GM19099 (cell line): ENCODE measurements at regions not wholly inside any gene's neighbourhood (a gene's known extent, or its start where the extent isn't known, plus 50 kb on each side); places are given as distances from the start of the nearest gene placed in this dataset.

Experiments
- POLR2A ChIP-seq: IDR thresholded peaks from 3 replicates; pipeline ENCODE4 v1.6.1; 2011; ENCODE audit warnings: low read depth; ENCODE audit not compliant: insufficient read length; ENCODE audit errors: extremely low read depth

DNA sequence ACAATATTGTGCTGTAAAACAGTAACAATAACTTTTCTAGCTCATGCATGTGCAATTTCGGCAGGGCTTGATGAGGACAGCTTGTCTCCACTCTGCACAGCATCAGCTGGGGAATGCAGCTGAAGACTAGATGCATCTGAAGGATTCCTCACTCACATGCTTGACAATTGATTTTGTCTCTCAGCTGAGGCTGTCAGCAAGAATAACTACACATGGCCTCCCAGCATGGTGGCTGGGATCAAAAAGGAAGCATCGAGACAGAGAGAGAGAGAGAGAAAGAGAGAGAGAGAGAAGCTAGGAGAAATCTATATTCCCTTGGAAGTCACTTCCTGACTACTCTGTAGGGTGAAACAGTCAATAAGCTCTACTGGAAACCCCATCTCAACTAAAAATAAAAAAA is 487.1 kb downstream of the PLOD2 start:
- TF ChIP-seq POLR2A, result no peak

DNA sequence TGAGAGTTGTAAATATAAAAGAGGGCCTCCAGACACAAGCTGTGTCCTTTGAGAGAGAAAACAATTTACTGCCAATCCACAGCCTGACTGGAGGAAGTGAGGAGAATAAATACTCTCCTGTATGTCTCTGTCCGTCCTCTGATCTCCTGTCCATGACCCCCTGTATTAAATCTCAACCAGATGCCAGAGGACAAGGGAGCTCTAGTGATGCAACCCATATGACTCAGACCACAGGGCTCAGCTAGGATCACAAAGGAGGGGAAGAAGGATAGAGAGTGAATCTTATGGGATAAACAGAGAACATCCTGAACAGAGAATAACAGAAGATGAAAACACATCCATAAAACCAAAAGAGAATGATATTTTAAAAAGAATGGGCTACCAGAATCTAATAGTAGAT is 482.6 kb downstream of the PLOD2 start:
- no peak for TF ChIP-seq POLR2A

DNA sequence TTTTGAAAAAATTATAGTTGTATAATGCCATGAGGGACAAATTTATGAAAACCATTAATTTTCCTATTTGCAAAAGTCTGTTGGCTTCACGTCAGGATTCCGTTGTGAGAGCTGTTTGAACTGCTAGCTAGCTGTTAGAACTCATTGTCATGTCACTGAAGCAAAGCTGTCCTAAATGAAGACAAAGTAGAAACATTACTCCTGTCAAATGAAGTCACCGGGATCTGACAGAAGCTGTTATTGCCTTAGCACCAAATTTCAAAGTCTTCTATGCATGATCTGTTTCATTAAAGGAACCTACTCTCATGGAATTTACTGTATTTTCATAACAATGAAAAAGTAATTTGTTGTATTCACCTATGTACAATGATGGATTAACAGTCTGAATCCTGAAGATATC is 479.8 kb downstream of the PLOD2 start:
- TF ChIP-seq POLR2A, result no peak

DNA sequence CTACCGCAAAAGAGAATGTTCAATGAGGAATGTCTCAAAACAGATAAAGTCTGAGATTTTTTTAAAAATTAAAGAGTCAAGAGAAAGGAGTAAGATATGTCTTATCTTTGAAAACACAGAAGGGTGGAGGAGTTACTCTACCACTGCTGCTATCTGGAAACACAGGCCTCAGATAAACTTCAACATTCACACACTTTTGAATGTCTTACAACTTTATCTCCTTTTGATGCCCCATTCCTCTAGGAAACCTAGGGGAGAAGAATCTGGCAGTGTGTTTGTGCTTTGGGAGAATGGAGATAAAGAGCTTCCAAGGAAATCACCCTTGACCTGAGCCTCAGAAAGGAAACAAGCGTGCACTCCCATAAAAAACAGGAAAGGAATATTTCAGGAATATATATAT is 468.2 kb downstream of the PLOD2 start:
- no peak for TF ChIP-seq POLR2A

DNA sequence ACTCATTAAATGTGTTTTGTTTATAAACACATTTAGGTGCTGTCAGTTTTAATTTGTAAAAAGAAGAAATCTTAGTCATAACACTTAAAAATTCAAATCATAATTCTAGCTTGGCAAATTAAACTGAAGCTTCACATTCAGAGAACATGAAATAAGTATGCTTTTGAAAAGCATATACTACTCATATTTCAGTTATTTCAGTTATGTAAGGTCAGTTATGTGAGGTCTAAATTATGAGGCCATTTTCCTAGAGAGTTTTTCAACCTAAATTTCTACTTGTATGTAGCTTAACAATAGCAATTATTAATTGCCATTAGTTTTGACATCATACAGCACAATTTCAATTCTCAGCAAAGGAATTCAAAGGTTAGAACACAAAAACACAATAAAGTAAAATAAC is 465.0 kb downstream of the PLOD2 start:
- no peak for TF ChIP-seq POLR2A

DNA sequence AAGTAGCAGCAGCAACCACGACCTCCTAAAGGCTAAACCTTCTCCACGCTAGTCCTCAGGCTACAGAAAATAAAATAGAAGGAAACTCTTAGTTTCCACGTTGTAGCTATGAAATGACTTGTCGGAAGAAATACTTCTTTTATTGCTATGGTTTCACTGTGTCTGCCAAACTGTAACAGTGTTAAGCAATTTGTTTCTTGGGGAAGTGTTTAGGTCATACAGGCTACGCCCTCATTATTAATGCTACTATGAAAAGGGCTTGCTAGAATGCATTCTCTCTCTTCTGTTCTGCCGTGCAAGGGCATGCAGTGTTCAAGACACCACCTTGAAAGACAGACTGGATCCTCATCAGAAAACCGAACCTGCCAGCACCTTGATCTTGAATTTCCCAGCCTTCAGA is 462.7 kb downstream of the PLOD2 start:
- no peak for TF ChIP-seq POLR2A

DNA sequence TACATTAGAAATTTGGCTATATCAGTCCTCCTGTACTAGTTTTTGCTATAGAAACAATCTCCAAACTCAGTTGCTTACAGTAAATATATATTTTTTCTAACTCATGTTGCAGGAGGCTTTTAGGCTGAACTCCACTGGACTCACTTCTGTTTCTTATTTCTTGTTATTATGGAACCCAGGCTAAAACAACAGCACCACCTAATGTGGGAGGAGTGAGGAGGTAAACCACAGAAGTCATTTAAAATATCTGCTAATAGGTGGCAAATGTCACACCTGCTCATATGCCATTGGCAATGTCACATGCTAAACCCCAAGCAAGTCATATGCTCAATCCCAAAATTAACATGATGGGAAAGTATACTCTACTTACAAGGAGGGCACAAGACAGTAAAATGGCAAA is 462.2 kb downstream of the PLOD2 start:
- TF ChIP-seq POLR2A, result no peak

DNA sequence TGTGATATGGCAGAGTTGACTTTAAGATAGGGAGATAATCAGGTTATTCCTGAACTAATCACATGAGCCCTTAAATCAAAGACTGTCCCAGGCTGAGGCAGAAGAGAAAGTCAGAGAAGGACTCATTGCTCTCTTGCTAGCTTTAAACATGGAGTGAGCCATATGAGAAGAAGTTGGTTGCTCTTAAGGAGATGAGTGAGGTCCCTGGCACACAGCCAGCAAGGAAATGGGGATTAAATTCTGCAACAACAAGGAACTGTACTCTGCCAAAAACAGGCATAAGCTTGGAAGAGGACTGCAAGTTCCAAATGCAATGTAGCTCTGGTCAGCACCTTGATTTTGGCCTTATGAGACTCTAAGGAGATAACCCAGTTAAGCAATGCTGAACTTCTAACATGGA is 457.0 kb downstream of the PLOD2 start:
- TF ChIP-seq POLR2A, result no peak

DNA sequence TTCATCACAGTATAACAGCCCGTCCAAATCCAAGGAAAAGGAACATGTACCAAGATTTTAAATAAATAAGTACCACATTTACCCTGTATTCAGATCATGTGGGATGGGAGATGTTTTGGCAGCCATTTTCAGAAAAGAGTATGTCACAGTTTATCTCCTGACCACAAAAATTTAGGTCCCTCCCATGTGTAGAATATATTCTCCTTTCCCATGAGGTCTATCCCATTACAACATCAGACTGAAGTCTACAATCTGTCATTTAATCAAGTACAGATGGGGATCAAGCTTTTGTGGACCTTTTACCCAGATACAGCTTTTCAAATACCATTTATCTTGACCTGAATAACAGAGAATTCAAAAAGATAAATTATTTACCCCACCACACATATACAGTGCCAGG is 444.5 kb downstream of the PLOD2 start:
- TF ChIP-seq POLR2A, result no peak

DNA sequence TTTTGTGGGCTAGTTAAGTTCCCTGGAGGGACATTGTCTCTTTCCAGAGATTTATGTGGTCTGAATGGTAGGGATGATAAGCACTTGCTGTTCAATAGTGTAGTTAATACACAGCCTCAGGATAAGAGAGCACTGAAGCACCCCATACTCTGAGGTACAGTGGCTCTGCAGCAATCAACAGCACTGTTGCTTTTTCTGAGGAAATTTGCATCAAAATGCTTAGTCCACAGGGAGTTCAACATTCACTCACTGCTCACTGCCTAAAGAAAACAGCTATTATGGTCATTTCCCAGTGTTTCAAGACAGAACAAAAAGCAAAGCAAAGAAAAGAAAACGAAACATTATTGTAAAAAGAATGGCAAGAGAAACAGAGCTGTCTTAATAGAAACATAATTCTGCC is 441.9 kb downstream of the PLOD2 start:
- no peak for TF ChIP-seq POLR2A

DNA sequence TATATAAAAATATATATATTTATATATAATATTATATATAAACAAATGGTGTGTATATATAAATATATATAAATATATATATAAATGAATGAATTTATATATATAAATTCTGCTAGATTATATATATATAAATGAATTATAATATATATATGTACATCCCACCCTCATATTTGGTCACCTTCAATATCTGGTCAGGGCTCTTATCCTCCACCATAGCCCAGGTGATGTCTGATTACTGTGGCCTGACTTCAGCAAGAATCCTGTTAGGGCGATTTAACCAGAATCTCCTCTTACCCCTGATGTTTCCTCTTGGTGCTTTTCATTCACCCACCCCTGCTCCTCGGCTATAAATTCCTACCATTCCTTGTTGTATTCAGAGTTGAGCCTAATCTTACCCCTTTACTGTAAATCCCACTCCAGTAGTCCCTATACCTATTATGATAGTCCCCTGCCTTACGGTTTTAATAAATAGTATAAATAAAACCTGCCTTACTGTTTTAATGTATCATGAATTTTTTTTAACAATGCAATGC is 439.6 kb downstream of the PLOD2 start:
- no peak for TF ChIP-seq POLR2A

DNA sequence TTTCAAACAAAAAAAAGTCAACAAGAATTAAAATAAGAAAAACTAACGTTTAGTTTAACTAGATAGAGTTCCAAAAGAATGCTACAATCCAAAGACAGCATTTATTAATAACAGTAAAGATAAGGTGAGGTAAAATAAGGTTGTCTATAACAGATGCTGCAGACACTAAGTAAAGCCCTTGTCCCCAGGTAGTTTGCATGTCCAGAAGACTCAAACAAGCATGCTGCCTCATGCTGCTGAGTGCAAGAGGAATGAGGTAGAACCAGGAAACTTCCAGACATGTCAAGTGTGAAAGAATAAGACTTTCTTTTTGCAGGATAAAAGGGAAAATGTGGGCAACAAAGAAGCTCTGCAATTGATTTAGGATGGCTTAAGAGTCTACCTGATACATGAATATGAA is 439.2 kb downstream of the PLOD2 start:
- no peak for TF ChIP-seq POLR2A

DNA sequence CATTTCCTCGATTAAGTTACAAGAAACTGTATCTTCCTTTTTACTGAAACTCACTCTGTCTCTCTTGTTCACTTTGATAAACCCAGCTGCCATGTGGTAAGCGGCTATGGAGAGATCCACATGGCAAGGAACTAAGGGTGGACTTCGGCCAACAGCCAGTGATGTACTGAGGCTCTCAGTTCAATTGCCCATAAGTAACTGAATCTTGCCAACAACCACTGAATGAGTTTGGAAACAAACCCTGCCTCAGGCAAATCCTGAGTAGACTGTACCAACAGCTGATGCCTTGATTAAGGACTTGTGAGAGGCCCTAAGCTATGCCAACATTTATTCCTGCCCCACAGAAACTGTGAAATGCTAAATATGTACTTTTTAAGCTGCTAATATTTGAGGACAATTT is 433.5 kb downstream of the PLOD2 start:
- TF ChIP-seq POLR2A, result no peak

DNA sequence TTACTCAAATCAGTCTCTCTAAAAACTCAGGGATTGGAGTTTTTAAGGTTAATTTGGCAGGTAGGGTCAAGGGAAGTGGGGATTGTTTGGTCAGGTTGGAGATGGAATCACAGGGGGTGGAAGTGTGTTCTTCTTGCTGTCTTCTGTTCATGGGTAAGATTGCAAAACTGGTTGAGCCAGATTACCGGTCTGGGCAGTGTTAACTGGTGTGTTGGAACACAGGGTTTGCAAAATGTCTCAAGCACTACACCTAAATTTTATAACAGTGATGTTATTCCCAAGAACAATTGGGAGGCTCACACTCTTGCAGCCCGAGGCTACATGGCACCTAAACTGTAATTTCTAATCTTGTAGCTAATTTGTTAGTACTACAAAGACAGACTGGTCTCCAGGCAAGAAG is 425.4 kb downstream of the PLOD2 start:
- no peak for TF ChIP-seq POLR2A

DNA sequence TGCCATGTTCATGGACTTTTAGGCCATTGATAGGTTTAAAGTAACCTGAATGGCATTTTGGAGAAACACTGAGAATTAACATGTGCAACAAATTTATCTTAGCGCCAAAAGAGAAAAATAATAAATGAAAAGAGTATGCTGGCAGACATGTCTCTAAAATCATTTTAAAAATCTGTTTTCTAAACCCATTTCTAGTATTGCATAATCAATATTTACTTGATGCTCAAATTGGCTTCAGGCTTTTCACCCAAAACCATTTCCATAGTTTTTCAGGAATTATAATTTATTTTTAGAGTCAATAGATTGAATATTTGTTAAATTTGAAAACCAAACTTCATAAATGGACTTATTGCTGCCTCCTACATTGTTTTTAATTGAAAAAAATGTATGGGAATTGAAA is 423.0 kb downstream of the PLOD2 start:
- no peak for TF ChIP-seq POLR2A

DNA sequence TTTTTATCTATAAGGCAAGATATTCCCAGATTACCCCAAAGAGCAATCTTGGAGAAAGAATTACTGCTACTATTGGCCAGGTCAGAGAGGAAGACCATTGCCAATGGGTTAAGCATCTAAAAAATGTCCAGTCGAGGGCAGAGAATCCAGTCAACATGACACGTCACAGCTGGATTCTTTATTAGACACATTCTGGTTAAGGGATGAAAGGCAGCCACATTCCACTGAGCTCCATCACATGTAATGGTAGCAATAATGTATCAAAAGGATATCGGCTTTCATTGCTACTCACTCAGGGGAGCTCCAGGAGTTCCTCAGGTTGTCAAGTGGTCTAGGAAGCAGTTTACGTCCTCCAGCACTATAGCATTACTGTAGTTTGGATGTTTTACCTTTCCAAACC is 421.1 kb downstream of the PLOD2 start:
- TF ChIP-seq POLR2A, result no peak

DNA sequence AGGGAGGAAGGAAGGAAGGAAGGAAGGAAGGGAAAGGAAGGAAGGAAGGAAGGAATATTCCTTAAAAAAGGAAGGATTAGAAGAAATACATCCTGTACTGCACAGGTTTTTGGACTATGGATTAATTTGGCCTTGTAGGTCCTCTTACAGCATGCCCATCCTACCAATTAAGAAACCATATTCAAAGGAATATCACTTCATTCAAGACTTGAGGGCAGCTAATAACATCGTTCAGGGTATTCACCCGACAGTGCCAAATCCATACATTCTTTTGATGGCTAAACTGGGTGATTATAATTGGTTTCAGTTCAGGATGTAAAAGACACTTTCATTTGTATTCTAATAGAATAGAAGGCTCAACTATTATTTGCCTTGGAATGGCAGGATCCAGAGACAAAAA is 410.3 kb downstream of the PLOD2 start:
- no peak for TF ChIP-seq POLR2A

DNA sequence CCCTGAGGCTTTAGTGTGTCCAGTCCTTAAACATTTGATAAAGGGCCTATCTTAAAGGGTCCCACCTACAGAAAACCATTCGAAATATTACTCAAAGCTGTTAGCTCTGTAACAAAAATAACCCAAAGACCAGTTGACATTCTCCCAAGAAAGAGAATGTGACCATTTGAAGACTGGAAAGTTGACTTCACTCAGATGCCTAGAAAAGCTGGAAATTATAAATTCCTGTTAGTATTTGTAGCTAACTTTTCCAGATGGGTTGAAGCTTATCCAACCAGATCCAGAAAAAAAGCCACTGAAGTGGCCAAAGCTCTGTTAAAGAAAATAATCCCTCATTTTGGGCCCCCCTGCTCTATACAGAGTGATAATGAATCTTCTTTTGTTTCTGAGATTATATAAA is 408.4 kb downstream of the PLOD2 start:
- no peak for TF ChIP-seq POLR2A
